IMR-90 (cell line): ENCODE measurements at regions not wholly inside any gene's neighbourhood (a gene's known extent, or its start where the extent isn't known, plus 50 kb on each side); places are given as distances from the start of the nearest gene placed in this dataset.

ENCODE experiments used
- ATAC-seq: fragments of 200-7000 bp; cut with Tn5 transposase; 2 replicates; pipeline ENCODE4 v1.9.1; 2020; ENCODE audit warnings: low read depth, mild to moderate bottlenecking, moderate library complexity
- BruUV-seq: library from RNA; stranded (reverse); fragments of 400-500 nt; replicated peaks from 2 replicates; lab custom pipeline; 2021; lab: Mats Ljungman, UMichigan
- CTCF ChIA-PET: fragments of 300-600 bp; formaldehyde crosslinking; extraction: SDS; loops from one replicate; lab custom pipeline; 2021; ENCODE audit warnings: antibody characterized with exemption; lab: Yijun Ruan, JAX
- POLR2A ChIA-PET: fragments of 300-600 bp; sonication (Branson Sonifier 250); formaldehyde crosslinking; loops from one replicate; lab custom pipeline; 2022; ENCODE audit warnings: antibody characterized with exemption; ENCODE audit not compliant: unreplicated experiment; lab: Charles Lee
- DNase-seq: peaks from one replicate; pipeline ENCODE4 v3.0.0; 2013
- H2AFZ ChIP-seq: replicated peaks from 2 replicates; pipeline ENCODE3; 2013; ENCODE audit warnings: low read length, mild to moderate bottlenecking; ENCODE audit not compliant: poor library complexity
- H2AK5ac ChIP-seq: 2 replicates; pipeline ENCODE4 v1.6.1; 2013; ENCODE audit warnings: low read depth, low read length, inconsistent platforms
- H2AK9ac ChIP-seq: replicated peaks from 2 replicates; pipeline ENCODE3; 2013; ENCODE audit warnings: mild to moderate bottlenecking, low read depth, low read length, moderate library complexity; ENCODE audit not compliant: poor library complexity
- H2BK120ac ChIP-seq: 2 replicates; pipeline ENCODE4 v1.6.1; 2013; ENCODE audit warnings: low read depth, low read length, inconsistent platforms
- H2BK15ac ChIP-seq: 3 replicates; pipeline ENCODE4 v1.6.1; 2013; ENCODE audit warnings: low read depth, low read length, inconsistent platforms
- H2BK20ac ChIP-seq: 2 replicates; pipeline ENCODE4 v1.6.1; 2013; ENCODE audit warnings: low read depth, mild to moderate bottlenecking, inconsistent platforms, low read length, moderate library complexity
- H2BK5ac ChIP-seq: 2 replicates; pipeline ENCODE4 v1.6.1; 2013; ENCODE audit warnings: mild to moderate bottlenecking, low read depth, low read length, inconsistent platforms; ENCODE audit not compliant: poor library complexity, severe bottlenecking
- H3K14ac ChIP-seq: replicated peaks from 2 replicates; pipeline ENCODE4 v1.6.1; 2013; ENCODE audit warnings: low read depth, low read length, inconsistent platforms
- H3K18ac ChIP-seq: 2 replicates; pipeline ENCODE4 v1.6.1; 2013; ENCODE audit warnings: low read depth, low read length, control low read depth
- H3K23ac ChIP-seq: 2 replicates; pipeline ENCODE4 v1.6.1; 2013; ENCODE audit warnings: low read depth, low read length, inconsistent platforms
- H3K27ac ChIP-seq: 2 replicates; pipeline ENCODE4 v1.5.1; 2013; ENCODE audit warnings: mild to moderate bottlenecking, control low read depth, low read length; ENCODE audit not compliant: insufficient read depth
- H3K27me3 ChIP-seq: 2 replicates; pipeline ENCODE4 v1.6.1; 2013; ENCODE audit warnings: low read length; ENCODE audit not compliant: control insufficient read depth, insufficient read depth
- H3K36me3 ChIP-seq: 2 replicates; pipeline ENCODE4 v1.6.1; 2013; ENCODE audit warnings: low read length, mixed read lengths; ENCODE audit not compliant: control insufficient read depth, insufficient read depth
- H3K4ac ChIP-seq: 2 replicates; pipeline ENCODE4 v1.6.1; 2013; ENCODE audit warnings: low read depth, low read length, inconsistent platforms
- H3K4me1 ChIP-seq: 2 replicates; pipeline ENCODE4 v1.6.1; 2013; ENCODE audit warnings: low read length, mixed read lengths; ENCODE audit not compliant: control insufficient read depth, insufficient read depth
- H3K4me2 ChIP-seq: 2 replicates; pipeline ENCODE4 v1.6.1; 2013; ENCODE audit warnings: low read depth, mild to moderate bottlenecking, control low read depth, low read length, moderate library complexity
- H3K4me3 ChIP-seq: 2 replicates; pipeline ENCODE4 v1.5.1; 2013; ENCODE audit warnings: low read depth, mild to moderate bottlenecking, control low read depth, low read length, moderate library complexity; ENCODE audit not compliant: insufficient read depth
- H3K56ac ChIP-seq: 2 replicates; pipeline ENCODE4 v1.6.1; 2013; ENCODE audit warnings: low read length, inconsistent platforms; ENCODE audit not compliant: insufficient read depth; ENCODE audit errors: extremely low read depth
- H3K79me1 ChIP-seq, 2 experiments: 2 replicates each; pipeline ENCODE4 v1.6.1; 2013; ENCODE audit warnings: low read length in 2 of 2, inconsistent platforms in 1 of 2, low read depth in 1 of 2
- H3K9ac ChIP-seq: 2 replicates; pipeline ENCODE4 v1.6.1; 2013; ENCODE audit warnings: low read depth, low read length, control low read depth
- H3K9me1 ChIP-seq: 2 replicates; pipeline ENCODE4 v1.6.1; 2013; ENCODE audit warnings: low read length, inconsistent platforms; ENCODE audit not compliant: insufficient read depth
- H3K9me3 ChIP-seq: 2 replicates; pipeline ENCODE4 v1.6.1; 2013; ENCODE audit warnings: low read length; ENCODE audit not compliant: control insufficient read depth, insufficient read depth
- H4K20me1 ChIP-seq: 2 replicates; pipeline ENCODE4 v1.6.1; 2013; ENCODE audit warnings: low read length, inconsistent platforms; ENCODE audit not compliant: insufficient read depth
- H4K5ac ChIP-seq: 2 replicates; pipeline ENCODE4 v1.6.1; 2013; ENCODE audit warnings: mild to moderate bottlenecking, low read depth, low read length, control low read depth
- H4K8ac ChIP-seq, 2 experiments: 2 replicates each; pipeline ENCODE4 v1.6.1; 2013; ENCODE audit warnings: low read depth in 2 of 2, low read length in 2 of 2, control low read depth in 1 of 2, inconsistent platforms in 1 of 2
- H4K91ac ChIP-seq: 2 replicates; pipeline ENCODE4 v1.6.1; 2013; ENCODE audit warnings: low read depth, low read length, inconsistent platforms; ENCODE audit not compliant: insufficient read depth
- BHLHE40 ChIP-seq: fragments of 150-350 bp; IDR thresholded peaks from 2 replicates; pipeline ENCODE4 v1.6.1; 2016; ENCODE audit warnings: mild to moderate bottlenecking, low read depth, low read length
- CEBPB ChIP-seq: IDR thresholded peaks from 2 replicates; pipeline ENCODE4 v1.6.1; 2012; ENCODE audit warnings: low read depth, low read length, improper control_type of control experiment
- CHD1 ChIP-seq: IDR thresholded peaks from 2 replicates; pipeline ENCODE4 v1.6.1; 2012; ENCODE audit warnings: low read depth, low read length, improper control_type of control experiment
- ELK1 ChIP-seq: fragments of 150-350 bp; IDR thresholded peaks from 2 replicates; pipeline ENCODE4 v1.6.1; 2016; ENCODE audit warnings: low read depth, mild to moderate bottlenecking, low read length, moderate library complexity, borderline replicate concordance
- FOS ChIP-seq: fragments of 150-350 bp; IDR thresholded peaks from 2 replicates; pipeline ENCODE4 v1.6.1; 2016; ENCODE audit warnings: low read depth, low read length
- MAFK ChIP-seq: IDR thresholded peaks from 2 replicates; pipeline ENCODE4 v1.6.1; 2012; ENCODE audit warnings: low read depth, low read length, improper control_type of control experiment
- MAZ ChIP-seq: IDR thresholded peaks from 2 replicates; pipeline ENCODE4 v1.6.1; 2012; ENCODE audit warnings: low read depth, mild to moderate bottlenecking, low read length, improper control_type of control experiment, moderate library complexity, borderline replicate concordance
- MXI1 ChIP-seq: IDR thresholded peaks from 2 replicates; pipeline ENCODE4 v1.6.1; 2012; ENCODE audit warnings: low read depth, mild to moderate bottlenecking, low read length, moderate library complexity, borderline replicate concordance
- NFE2L2 ChIP-seq: fragments of 150-350 bp; IDR thresholded peaks from 2 replicates; pipeline ENCODE4 v1.6.1; 2016; ENCODE audit warnings: low read depth, mild to moderate bottlenecking, low read length
- POLR2A ChIP-seq: IDR thresholded peaks from 2 replicates; pipeline ENCODE4 v1.6.1; 2012; ENCODE audit warnings: mild to moderate bottlenecking, low read depth, low read length
- RAD21 ChIP-seq: IDR thresholded peaks from 2 replicates; pipeline ENCODE4 v1.6.1; 2012; ENCODE audit warnings: low read length, improper control_type of control experiment
- RCOR1 ChIP-seq: IDR thresholded peaks from 2 replicates; pipeline ENCODE4 v1.6.1; 2012; ENCODE audit warnings: mild to moderate bottlenecking, low read length, improper control_type of control experiment; ENCODE audit not compliant: insufficient replicate concordance
- RFX5 ChIP-seq: IDR thresholded peaks from 2 replicates; pipeline ENCODE4 v1.8.0; 2012; ENCODE audit warnings: low read depth, mild to moderate bottlenecking, low read length, moderate library complexity
- SMC3 ChIP-seq: fragments of 150-350 bp; IDR thresholded peaks from 2 replicates; pipeline ENCODE4 v1.6.1; 2016; ENCODE audit warnings: low read depth, mild to moderate bottlenecking, antibody characterized with exemption, low read length, moderate library complexity
- USF2 ChIP-seq: fragments of 150-350 bp; IDR thresholded peaks from 2 replicates; pipeline ENCODE4 v1.6.1; 2017; ENCODE audit warnings: mild to moderate bottlenecking, antibody characterized with exemption, low read length, low read depth
- WGBS, 2 experiments: methylation state at CpG; one replicate each; pipeline versions ENCODE4 v1.1.5 to v1.1.7; 2013; ENCODE audit warnings: missing lambda C conversion rate in 2 of 2; ENCODE audit not compliant: insufficient read length in 1 of 2; ENCODE audit errors: extremely low coverage in 2 of 2; 5-methylcytosine and 5-hydroxymethylcytosine counted together
- dilution Hi-C: fragments of 300-500 bp; cut with HindIII; formaldehyde crosslinking; loops from one replicate; pipeline ENCODE4 v1.14.3; 2018; ENCODE audit warnings: low sequenced_read_pairs; ENCODE audit not compliant: unreplicated experiment
- in situ Hi-C: fragments of 300-500 bp; cut with MboI; formaldehyde crosslinking; loops from 3 replicates; pipeline ENCODE4 v1.14.3; 2019; ENCODE audit warnings: low sequenced_read_pairs, inconsistent platforms, mixed read lengths
- intact Hi-C: fragments of 100-400 bp; cut with micrococcal nuclease; formaldehyde crosslinking; loops from 2 replicates; pipeline ENCODE4 v1.10.0; 2022
- TF ChIP-seq, protein P1 (sequence below): conservative IDR thresholded peaks from 2 replicates; pipeline ENCODE4 v1.5.1; 2012; ENCODE audit warnings: mild to moderate bottlenecking, low read depth, low read length, improper control_type of control experiment

GRCh38 chr14:35229084-35229791 lies 62.9 kb upstream of the PSMA6 start:
- ChIA-PET CTCF (interaction anchor here (0.5 to 1.2 kb wide), 3 partner anchors 11 to 76 kb away, joined by 3 read pairs; no protein-coding TSS in a partner anchor), POLR2A (no interaction called here)
- Histone ChIP-seq H2BK120ac (no peak overlapping the region), H4K20me1 (no peaks in the 10 kb centered on the region), H4K8ac (no peak overlapping the region), H3K23ac (no peak overlapping the region), H2BK20ac (no peak overlapping the region), H4K5ac (no peak overlapping the region), H3K9me1 (no peaks in the 10 kb centered on the region), H3K36me3 (no peaks in the 10 kb centered on the region), H3K56ac (no peak overlapping the region), H3K27ac (no peak overlapping the region), H3K4me2 (no peak overlapping the region), H3K27me3 (no peaks in the 10 kb centered on the region), H3K9me3 (no peaks in the 10 kb centered on the region), H3K4me1 (no peaks in the 10 kb centered on the region), H3K79me1 (peaks cover 4% of the 10 kb centered on the region in 2 experiments; a peak in 3 of 4 replicates), H2BK15ac (no peak overlapping the region), H2AFZ (no peak overlapping the region), H2AK5ac (no peak overlapping the region), H2AK9ac (no peak overlapping the region), H3K4ac (no peak overlapping the region), H3K18ac (no peak overlapping the region), H2BK5ac (no peak overlapping the region), H3K4me3 (no peak overlapping the region), H3K9ac (no peak overlapping the region), H4K91ac (no peak overlapping the region), H3K14ac (no peak overlapping the region)
- TF ChIP-seq RFX5 (no peak), MXI1 (no peak), MAZ (no peak), CEBPB (no peak), POLR2A (no peak), RCOR1 (no peak), BHLHE40 (no peak), ELK1 (no peak), FOS (no peak), MAFK (no peak), USF2 (no peak), SMC3 (no peak), CHD1 (no peak), RAD21 (no peak), NFE2L2 (no peak)
- TF ChIP-seq, protein P1, sequence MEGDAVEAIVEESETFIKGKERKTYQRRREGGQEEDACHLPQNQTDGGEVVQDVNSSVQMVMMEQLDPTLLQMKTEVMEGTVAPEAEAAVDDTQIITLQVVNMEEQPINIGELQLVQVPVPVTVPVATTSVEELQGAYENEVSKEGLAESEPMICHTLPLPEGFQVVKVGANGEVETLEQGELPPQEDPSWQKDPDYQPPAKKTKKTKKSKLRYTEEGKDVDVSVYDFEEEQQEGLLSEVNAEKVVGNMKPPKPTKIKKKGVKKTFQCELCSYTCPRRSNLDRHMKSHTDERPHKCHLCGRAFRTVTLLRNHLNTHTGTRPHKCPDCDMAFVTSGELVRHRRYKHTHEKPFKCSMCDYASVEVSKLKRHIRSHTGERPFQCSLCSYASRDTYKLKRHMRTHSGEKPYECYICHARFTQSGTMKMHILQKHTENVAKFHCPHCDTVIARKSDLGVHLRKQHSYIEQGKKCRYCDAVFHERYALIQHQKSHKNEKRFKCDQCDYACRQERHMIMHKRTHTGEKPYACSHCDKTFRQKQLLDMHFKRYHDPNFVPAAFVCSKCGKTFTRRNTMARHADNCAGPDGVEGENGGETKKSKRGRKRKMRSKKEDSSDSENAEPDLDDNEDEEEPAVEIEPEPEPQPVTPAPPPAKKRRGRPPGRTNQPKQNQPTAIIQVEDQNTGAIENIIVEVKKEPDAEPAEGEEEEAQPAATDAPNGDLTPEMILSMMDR, result no peak
- in situ Hi-C loops (no loop called here), intact Hi-C loops (no loop called here), dilution Hi-C loops (no loop called here)
- no TSS peak for BruUV-seq
- DNase-seq, result no peak
- no peak for ATAC-seq
- no CpG with 5 or more reads among the region's 5 CpGs for WGBS, 2 experiments
